Mononuclear cell (primary cell): ENCODE measurements at regions not wholly inside any gene's neighbourhood (a gene's known extent, or its start where the extent isn't known, plus 50 kb on each side); places are given as distances from the start of the nearest gene placed in this dataset.

Experiments
- H3K27me3 ChIP-seq: 2 replicates; pipeline ENCODE4 v1.6.0; 2011; ENCODE audit warnings: low read length, control low read depth; ENCODE audit not compliant: insufficient read depth
- H3K4me1 ChIP-seq: 2 replicates; pipeline ENCODE4 v1.5.1; 2011; ENCODE audit warnings: mild to moderate bottlenecking, low read length, control low read depth; ENCODE audit not compliant: insufficient read depth
- H3K4me3 ChIP-seq: 2 replicates; pipeline ENCODE4 v1.5.1; 2011; ENCODE audit warnings: mild to moderate bottlenecking, low read length, moderate library complexity
- H3K9me3 ChIP-seq: 2 replicates; pipeline ENCODE4 v1.5.1; 2011; ENCODE audit warnings: low read depth, mild to moderate bottlenecking, control low read depth, low read length

DNA sequence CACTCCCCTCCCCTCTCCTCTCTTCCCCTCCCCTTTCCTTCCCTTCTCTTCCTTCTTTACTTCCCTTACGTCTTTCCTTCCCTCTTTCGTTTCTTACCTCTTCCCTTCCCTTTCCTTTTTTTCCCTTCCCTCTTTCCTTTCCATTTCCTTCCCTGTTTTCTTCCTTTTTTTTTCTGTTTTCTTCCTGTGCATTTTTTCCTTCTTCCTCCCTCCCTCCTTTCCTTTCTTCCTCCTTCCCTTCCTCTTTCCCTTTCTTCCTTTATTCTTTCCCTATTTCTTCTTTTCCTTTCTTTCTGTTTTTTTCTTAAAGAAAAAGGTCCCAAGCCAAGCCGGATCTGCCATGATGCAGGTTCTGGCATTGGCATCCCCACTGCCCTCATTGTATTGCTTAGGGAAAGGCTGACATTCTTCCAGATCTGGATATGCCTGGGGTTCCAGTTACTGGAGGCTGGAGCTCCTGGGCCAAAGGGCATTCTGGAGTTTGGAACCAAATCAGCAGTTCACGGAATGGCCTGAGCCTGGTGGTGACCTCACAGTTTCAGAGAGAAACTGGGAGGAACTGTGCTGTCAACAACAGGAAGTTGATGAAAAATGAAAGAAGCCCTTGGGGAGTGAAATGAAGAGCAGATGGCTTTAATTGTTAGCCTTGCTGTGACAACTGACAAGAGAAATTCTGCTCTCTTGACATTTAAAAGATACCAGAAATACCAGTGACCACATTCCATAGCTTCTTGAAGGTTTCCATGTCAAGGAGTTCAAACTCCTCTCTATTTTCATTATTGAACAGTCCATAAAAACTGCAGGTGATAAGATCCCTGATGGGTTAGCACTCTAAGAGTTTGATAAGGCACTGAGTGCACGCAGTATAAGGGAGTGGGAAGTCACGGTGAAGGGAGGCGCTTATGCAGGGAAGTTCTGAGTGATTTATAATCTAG lies 622.1 kb downstream of the SPRY1 start:
- no peaks in the 10 kb centered on the region for H3K9me3 ChIP-seq
- H3K4me1 ChIP-seq = peaks cover 9% of the 10 kb centered on the region
- H3K4me3 ChIP-seq = no peak overlapping the region
- no peaks in the 10 kb centered on the region for H3K27me3 ChIP-seq

DNA sequence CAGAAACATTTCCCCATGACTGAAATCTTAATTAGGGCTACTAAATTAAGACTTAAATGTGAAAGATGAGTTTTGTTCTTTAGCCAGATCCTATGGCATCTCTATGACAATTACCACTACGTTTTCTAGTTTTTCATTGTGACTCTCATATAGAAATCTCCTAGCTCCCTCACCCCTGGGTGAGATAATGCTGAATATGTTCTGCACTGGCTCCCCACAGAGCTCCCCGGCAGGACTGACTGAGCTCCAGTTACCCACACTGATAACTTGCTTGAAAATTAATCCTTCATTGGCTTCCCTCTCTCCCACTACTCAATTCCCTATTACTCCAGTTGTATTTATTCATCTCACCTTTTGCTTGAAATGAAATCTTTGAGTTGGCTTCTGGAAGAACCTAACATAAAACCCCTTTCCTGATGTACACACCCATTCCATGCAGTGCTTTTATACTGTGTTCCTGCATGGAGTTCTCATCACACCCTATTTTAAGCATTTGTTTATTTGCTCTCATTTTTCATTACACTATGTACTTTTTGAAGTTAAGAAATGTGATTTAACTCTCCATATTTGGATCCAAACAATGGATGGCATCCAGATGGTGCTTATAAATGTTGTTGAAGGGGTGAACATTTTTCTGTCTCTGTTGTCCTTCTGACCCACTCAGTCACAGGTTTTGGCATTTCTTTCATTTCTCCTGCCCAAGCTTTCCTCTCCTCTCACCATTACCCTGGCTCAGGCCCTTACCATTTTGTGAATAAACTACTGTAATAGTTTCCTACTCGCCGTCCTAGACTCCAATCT lies 623.4 kb downstream of the SPRY1 start:
- no peaks in the 10 kb centered on the region for H3K9me3 ChIP-seq
- H3K27me3 ChIP-seq = no peaks in the 10 kb centered on the region
- peaks cover 9% of the 10 kb centered on the region for H3K4me1 ChIP-seq
- H3K4me3 ChIP-seq = no peak overlapping the region

DNA sequence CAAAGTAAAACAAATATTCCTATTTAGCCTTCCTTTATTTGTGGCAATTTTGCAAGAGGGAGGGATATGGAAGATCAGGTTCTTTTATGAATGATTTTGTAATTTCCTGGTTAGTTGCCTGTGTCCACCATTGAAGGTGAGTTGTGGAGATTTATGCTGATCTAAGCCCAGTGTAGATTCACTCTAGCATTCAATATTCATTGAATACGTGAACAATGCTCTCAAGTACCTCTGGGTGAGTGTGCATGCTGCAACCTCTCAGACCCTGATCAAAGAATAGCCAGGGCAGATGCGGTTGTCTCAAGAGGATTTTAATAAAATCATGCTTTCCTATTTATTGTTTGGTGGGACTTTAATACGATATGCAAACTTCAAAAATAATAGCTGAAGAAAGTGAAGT lies 628.4 kb downstream of the SPRY1 start:
- no peaks in the 10 kb centered on the region for H3K4me1 ChIP-seq
- H3K27me3 ChIP-seq = no peaks in the 10 kb centered on the region
- H3K4me3 ChIP-seq = no peak overlapping the region
- H3K9me3 ChIP-seq = no peaks in the 10 kb centered on the region

DNA sequence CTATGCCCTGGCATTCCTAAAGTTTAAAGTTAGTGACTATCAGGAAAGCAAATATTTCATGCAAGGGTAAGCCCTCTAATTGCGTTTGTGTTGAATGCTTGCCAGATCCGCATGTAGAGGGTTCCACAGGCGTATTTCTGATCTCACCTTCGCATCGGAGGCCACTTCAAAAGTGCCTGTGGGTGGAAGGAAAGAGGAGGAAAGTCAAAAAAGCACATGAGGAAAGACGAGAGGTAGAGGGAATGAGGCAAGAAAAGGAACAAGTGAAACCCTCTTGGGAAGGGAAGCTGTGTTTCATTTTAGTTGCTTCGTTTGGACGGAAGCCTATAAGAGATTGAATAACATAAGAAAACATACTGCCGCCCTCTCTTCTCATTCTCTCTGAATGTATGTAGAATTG lies 628.8 kb downstream of the SPRY1 start:
- Histone ChIP-seq H3K9me3 (no peaks in the 10 kb centered on the region), H3K4me3 (no peak overlapping the region), H3K4me1 (no peaks in the 10 kb centered on the region), H3K27me3 (no peaks in the 10 kb centered on the region)

DNA sequence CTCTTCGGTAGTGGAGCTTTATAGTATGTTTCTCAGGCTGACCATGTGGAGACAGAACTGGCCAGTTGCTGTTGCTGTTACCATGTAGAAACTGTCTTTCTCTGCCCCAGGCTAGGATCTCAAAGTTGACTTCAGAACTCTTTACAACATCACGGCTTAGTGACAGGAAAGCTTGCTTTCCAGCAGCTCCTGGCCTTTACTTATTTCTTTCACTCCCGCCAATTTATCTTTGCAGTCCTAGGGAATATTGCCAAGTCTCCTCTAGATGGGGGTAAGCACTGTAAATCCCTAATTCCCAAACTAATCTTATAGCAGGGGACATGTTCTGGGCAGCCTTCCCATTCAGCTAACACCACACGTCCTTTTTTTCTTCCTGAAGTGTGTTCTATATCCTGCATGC lies 631.6 kb downstream of the SPRY1 start:
- Histone ChIP-seq H3K27me3 (no peaks in the 10 kb centered on the region), H3K9me3 (no peaks in the 10 kb centered on the region), H3K4me3 (no peak overlapping the region), H3K4me1 (no peaks in the 10 kb centered on the region)

DNA sequence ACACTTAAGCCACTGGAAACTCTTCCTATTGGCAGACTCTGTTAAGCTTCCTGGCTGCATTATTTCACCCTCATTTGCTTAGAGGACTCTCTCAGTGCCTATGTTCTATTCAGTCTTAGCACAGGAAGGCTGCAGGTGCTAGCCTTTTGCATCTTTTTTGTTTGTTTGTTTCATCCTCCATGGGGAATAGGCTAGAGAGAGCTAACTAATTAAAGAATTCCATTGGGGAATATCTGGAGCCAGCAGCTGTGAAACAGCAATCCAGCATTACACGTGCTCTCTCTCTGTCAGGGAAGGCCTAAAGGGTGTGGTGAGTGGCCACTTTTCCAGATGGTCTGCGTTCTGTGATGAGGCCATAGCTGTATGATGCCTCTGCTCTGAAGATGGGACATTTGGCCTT lies 633.6 kb downstream of the SPRY1 start:
- H3K4me3 ChIP-seq = no peak overlapping the region
- H3K4me1 ChIP-seq = no peaks in the 10 kb centered on the region
- H3K9me3 ChIP-seq = no peaks in the 10 kb centered on the region
- no peaks in the 10 kb centered on the region for H3K27me3 ChIP-seq

DNA sequence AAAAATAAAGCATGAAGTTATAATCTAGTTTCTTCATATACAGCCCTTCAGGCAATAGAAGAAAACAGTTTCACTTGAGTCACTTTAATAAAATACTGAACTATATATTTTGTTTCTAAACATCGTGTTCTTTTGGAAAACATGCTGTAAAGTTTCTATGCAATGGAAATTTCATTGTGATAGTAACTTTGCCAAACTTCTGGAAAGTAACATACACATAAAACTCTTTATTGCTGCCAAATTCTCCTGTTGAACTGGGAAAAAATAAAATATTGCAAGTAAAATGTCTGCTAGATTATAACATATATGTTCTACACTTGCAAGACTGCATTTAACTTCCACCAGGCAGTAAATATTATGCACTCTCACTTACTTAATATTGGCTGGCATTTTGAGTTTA lies 635.4 kb downstream of the SPRY1 start:
- no peaks in the 10 kb centered on the region for H3K4me1 ChIP-seq
- no peaks in the 10 kb centered on the region for H3K27me3 ChIP-seq
- H3K9me3 ChIP-seq = no peaks in the 10 kb centered on the region
- no peak overlapping the region for H3K4me3 ChIP-seq

DNA sequence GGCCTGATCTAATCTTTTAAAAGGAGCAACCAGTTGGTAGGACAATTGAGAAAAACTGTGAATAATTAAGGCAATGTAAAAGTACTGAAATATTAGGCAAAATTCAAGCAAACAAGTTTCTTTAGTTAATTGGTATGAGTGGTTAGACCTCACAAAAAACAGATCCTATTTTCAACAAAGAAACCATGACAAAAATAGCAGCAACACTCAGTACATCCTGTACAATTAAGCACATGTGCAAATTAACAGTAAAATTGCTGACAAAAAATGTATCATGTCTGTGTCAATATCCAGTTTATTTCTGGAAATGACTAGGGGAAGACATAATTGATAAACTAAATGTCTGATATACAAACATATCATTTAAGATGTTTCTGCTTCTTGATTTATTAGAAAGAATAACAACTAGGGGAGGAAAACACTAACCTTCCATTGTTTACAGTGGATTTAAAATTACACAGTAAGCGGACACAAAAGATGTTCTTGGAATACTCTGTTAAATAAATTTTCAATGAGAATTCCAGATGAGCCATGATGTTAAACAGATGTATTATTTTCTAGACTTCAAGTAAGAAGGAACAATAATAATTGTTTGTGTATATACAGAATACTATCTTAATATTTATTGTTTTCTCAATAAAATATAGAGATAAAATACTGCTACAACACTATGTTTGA lies 638.9 kb downstream of the SPRY1 start:
- no peaks in the 10 kb centered on the region for H3K9me3 ChIP-seq
- no peak overlapping the region for H3K4me3 ChIP-seq
- no peaks in the 10 kb centered on the region for H3K27me3 ChIP-seq
- no peaks in the 10 kb centered on the region for H3K4me1 ChIP-seq

DNA sequence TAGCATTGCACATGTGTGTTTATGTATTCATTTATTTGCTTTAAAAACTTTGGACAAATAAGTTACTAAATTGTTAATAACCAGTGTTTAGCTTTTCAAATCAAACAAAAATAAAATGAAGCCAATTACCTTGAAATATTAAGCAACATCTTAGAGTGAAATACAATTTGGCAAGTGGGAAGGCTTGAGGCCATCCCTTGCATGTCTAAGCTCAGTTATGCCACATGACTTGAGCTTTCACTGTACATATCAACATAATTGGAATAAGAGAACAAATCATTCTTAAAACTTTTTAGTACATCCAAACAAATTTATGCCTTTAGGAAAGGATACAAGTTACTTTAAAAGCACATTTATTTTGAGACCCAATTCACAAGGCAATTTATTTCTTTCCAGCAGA lies 640.6 kb downstream of the SPRY1 start:
- Histone ChIP-seq H3K4me1 (no peaks in the 10 kb centered on the region), H3K9me3 (no peaks in the 10 kb centered on the region), H3K27me3 (no peaks in the 10 kb centered on the region), H3K4me3 (no peak overlapping the region)

DNA sequence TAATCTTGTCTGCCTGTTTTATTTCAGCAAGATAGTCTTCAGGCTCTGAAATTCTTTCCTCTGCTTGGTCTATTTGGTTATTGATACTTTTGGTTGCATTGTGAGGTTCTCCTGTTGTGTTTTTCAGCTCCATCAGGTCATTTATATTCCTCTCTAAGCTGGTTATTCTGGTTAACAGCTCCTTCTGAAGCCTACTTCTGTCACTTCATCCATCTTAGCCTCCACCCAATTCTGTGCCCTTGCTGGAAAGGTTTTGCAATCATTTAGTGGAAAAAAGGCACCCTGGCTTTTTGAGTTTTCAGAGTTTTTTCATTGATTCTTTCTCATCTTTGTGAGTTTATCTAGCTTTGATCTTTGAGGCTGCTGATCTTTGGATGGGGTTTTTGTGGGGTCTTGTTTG lies 647.7 kb downstream of the SPRY1 start:
- Histone ChIP-seq H3K4me3 (no peak overlapping the region), H3K9me3 (no peaks in the 10 kb centered on the region), H3K27me3 (no peaks in the 10 kb centered on the region), H3K4me1 (no peaks in the 10 kb centered on the region)

DNA sequence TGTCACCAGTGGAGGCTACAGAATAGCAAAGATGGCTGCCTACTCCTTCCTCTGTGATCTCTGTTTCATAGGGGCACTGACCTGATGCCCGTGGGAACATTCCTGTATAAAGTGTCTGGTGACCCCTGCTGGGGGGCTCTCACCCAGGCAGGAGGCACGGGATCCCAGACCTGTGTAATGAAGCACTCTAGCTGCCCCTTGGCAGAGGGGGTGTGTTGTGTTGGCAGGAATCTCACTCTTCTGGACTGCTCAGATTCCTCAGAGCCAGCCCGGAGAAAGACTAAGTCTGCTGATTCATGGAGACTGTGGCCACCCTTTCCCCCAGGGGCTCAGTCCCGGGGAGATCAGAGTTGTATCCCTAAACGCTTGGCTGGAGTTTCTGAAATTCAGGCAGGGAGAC lies 648.3 kb downstream of the SPRY1 start:
- H3K9me3 ChIP-seq = no peaks in the 10 kb centered on the region
- H3K27me3 ChIP-seq = no peaks in the 10 kb centered on the region
- no peak overlapping the region for H3K4me3 ChIP-seq
- no peaks in the 10 kb centered on the region for H3K4me1 ChIP-seq

DNA sequence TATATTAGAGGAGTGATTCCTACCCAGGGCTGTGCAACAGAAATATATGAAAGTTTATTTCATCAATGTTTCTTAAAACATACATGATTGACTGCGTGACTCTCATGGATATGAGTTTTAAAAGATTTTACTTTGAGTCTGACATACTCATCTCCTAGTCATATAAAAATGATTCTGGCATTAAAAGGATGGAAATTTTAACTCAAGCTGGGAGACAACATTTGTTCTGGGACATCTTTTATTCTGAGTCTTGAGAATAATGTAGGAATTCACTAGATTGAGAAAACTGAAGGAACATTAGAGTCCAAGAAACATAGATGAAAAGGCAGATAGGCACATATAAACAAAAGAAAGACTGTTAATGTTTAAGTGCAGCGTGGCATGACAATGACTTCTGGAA lies 649.6 kb downstream of the SPRY1 start:
- H3K4me1 ChIP-seq = no peaks in the 10 kb centered on the region
- no peak overlapping the region for H3K4me3 ChIP-seq
- H3K9me3 ChIP-seq = no peaks in the 10 kb centered on the region
- H3K27me3 ChIP-seq = no peaks in the 10 kb centered on the region

DNA sequence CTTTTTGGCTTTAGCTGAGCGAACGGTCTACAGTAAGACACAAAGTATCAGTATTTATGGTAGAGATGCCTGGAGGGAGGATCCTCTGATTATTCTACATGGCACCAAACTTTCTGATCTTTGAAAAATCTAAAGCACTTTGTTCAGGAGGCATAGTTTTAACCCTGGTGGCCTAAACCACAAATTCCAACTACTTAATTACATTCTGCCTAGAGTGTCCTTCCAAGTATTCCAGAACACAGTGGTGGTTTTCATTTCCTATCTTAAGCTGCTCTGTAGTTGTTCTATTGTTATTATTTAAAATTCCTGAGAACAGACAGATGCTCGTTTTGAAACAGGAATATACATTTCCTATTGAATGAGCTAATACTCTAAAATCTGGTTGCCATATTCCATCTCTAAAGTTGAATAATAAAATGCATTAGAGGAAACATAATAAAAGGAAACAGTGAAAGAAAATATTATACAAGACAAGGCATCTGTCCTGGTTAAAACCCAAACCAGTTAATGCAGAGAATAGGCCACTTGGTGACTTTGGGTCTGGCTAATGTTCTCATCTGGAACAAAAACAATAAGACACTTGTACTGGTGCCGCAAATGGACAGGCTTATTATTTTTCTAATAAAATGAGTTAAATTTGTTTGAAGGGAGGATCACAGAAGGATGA lies 657.4 kb downstream of the SPRY1 start:
- H3K4me3 ChIP-seq = no peak overlapping the region

DNA sequence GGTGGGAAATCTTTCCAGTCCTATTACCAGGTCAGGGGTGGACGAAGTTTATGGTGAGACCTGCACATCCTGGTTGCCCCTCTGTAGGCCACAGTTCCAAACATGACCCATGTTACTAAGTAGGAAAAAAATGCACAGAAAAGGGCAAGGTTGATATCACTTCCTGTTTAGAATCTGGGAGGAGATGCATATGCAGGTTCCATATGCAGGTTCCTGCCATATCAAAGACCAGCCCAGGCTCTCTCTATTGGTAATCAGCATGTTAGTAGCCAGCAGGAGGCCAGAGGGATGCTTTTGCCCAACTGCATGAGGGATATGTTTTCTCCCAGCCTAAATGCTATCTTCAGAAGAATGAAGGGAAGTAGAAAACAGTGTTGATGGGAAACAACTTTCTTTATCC lies 657.2 kb downstream of the ANKRD50 start:
- Histone ChIP-seq H3K9me3 (no peaks in the 10 kb centered on the region), H3K4me1 (peaks cover 1% of the 10 kb centered on the region), H3K4me3 (no peak overlapping the region), H3K27me3 (no peaks in the 10 kb centered on the region)

More for the DNA sequence above, 657.4 kb downstream of the SPRY1 start:
- Histone ChIP-seq H3K4me1 (no peaks in the 10 kb centered on the region), H3K9me3 (no peaks in the 10 kb centered on the region), H3K27me3 (no peaks in the 10 kb centered on the region)

DNA sequence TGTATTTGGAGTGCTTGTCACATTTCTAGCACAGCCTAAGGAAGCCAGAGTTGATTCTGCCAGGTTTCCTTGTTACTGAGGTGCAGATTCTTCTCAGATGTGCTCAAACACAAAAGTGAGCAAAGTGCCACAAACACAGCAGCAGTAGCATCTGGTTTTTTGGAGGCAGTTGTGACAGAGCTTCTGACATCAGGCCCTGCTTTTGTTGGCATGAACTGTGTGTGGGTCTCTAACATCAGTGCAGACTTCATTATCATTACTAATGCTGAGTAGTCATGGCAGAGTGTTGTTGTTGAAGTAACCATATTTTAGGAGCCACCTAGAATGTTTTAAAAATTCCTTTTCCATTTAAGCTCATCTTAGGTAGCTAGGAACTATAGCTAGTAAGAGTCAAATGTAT lies 656.6 kb downstream of the ANKRD50 start:
- no peaks in the 10 kb centered on the region for H3K9me3 ChIP-seq
- H3K4me3 ChIP-seq = no peak overlapping the region
- H3K4me1 ChIP-seq = peaks cover 3% of the 10 kb centered on the region
- no peaks in the 10 kb centered on the region for H3K27me3 ChIP-seq
